OCI-LY1 (cell line): ENCODE measurements at regions not wholly inside any gene's neighbourhood (a gene's known extent, or its start where the extent isn't known, plus 50 kb on each side); places are given as distances from the start of the nearest gene placed in this dataset.

Experiments
- EZH2 ChIP-seq: fragments of 200-600 bp; sonication (generic), shearing (Covaris generic); IDR thresholded peaks from 2 replicates; pipeline ENCODE4 v1.8.0; 2017; ENCODE audit warnings: borderline replicate concordance, mixed run types, mild to moderate bottlenecking, antibody characterized with exemption, low read length, moderate library complexity, mixed read lengths
- TF ChIP-seq, protein P1 (sequence below): fragments of 200-600 bp; sonication (generic), shearing (Covaris generic); IDR thresholded peaks from 2 replicates; pipeline ENCODE4 v1.5.1; 2017; ENCODE audit warnings: mild to moderate bottlenecking, antibody characterized with exemption, low read length, moderate library complexity, mixed read lengths

DNA sequence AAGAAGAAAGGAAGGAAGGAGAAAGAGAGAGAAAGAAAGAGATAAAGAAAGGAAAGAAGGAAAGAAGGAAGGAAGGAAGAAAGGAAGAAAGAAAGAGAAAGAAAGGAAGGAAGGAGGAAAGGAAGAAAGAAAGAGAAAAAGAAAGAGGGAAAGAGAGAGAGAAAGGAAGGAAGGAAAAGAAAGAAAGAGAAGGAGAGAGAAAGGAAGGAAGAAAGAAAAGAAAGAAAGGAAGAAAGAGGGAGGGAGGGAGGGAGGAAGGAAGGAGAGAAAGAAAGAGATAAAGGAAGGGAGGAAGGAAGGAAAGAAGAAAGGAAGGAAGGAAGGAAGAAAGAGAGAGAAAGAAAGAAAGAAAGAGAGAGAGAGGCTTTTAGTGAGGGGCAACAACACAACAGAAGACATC is 135.1 kb upstream of the VSTM2B start:
- TF ChIP-seq EZH2, result no peak
- TF ChIP-seq, protein P1, sequence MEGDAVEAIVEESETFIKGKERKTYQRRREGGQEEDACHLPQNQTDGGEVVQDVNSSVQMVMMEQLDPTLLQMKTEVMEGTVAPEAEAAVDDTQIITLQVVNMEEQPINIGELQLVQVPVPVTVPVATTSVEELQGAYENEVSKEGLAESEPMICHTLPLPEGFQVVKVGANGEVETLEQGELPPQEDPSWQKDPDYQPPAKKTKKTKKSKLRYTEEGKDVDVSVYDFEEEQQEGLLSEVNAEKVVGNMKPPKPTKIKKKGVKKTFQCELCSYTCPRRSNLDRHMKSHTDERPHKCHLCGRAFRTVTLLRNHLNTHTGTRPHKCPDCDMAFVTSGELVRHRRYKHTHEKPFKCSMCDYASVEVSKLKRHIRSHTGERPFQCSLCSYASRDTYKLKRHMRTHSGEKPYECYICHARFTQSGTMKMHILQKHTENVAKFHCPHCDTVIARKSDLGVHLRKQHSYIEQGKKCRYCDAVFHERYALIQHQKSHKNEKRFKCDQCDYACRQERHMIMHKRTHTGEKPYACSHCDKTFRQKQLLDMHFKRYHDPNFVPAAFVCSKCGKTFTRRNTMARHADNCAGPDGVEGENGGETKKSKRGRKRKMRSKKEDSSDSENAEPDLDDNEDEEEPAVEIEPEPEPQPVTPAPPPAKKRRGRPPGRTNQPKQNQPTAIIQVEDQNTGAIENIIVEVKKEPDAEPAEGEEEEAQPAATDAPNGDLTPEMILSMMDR, result no peak
